HuH-7.5 (cell line): ENCODE measurements at regions not wholly inside any gene's neighbourhood (a gene's known extent, or its start where the extent isn't known, plus 50 kb on each side); places are given as distances from the start of the nearest gene placed in this dataset.
"Not testable (repeated sequence)": the region's sequence is repeated elsewhere in the genome, so short reads cannot be mapped to it uniquely, and the experiment has no call there.

Source experiments
- DNase-seq: peaks from one replicate; pipeline ENCODE4 v3.0.0; 2011; ENCODE audit warnings: low spot score

DNA sequence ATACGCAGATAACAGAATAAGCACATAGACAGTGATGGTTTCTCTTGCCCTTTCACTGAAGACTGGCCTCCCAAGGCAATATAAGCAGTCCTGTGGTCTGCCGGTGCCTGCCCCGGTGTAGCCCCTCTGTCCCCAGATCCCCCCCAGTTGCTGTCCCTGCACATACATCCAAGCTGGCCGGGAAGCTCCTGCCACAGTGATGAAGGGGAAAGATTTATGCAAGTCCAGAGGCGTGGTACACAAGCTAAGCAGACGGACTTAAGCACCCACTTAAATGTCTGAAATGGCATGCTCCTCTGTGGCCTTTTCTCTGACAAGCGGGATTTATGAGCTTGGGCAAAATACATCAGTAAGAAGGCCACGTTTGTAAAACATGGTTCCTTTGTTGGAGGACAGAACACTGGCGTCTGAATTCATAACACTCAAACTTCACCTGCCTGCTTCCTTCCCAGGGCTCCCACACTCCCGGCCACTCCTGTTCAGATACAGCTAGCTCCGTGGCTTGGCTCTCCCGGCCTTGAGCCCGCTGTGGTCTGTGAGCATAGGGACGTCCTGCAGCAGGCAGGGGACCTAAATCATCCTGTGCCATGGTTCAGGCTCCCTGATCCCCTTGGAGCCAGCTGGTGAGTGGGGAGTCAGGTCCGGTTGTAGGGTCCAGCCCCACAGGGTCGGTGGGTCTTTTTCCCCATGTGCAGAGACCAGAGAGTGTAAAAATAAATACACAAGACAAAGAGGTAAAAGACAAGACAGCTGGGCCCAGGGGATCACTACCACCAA is 61.7 kb upstream of the PPP2R2D start:
- DNase-seq = no peak

GRCh38 chr10:131839880-131840787 is 60.7 kb upstream of the PPP2R2D start:
- not testable (repeated sequence) for DNase-seq

GRCh38 chr10:131840788-131841118 is 60.1 kb upstream of the PPP2R2D start:
- no peak for DNase-seq

- no peak for DNase-seq
Observed at GRCh38 chr10:131841131-131841660, 59.6 kb upstream of the PPP2R2D start.

- no peak for DNase-seq
Observed at GRCh38 chr10:131841661-131842139, 59.1 kb upstream of the PPP2R2D start.

DNA sequence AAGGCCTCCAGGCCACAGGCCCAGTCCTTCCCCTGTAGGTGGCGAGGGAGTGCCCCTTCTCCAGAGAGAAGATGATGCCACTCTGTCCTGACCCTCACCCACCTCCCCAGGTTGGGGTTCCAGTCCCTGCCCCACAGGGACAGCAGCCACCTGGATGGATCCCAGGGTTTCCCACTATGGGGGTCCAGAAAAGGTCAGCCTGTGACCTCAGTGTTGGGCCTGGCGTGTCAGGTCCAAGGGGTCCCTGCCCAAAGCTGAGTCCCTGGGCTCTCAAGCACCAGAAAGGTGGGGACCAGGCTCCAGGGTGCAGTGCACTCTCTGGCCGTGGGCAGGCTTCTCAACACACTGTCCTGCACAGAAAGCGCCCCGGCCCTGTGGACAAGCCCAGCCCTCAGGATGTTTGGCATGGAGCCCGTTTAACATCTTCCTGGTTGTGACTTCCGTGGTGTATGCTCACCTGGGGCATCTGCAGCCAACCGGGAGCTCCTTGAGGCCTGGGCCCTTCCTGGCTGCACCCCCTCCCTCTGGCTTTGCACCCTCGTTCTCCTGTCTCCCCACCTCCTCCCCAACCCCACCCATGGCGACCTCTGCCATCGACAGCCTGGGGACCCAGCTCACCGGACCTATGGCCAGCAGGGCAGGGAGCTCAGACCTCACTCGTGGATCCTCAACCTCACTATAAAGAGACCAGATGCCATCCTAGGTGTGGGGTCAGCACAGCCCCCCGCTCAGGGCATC is 58.3 kb upstream of the PPP2R2D start:
- no peak for DNase-seq

DNA sequence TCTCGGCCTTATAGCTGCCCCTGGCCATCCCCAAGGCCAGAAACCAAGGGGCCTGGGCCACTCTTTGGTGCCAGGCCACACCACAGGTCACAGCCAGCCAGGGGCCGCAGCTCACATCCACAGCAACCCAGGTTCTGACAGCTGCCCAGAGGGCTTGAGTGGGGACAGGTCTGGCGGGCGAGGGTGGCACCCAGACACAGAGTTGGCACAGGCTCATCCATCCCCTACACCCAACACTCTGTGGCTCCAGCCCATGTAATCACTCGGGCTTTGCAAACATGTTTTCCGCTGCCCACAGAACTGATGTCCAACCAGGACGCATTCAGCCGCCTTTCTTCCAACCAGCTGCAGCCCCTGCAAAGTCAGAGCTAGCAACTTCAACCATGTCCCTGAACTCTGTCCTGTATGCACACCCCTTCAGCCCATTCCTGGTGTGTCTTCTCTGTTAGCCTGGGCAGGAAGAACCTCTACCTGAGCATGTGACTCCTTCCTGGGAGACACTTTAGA is 57.7 kb upstream of the PPP2R2D start:
- no peak for DNase-seq

DNA sequence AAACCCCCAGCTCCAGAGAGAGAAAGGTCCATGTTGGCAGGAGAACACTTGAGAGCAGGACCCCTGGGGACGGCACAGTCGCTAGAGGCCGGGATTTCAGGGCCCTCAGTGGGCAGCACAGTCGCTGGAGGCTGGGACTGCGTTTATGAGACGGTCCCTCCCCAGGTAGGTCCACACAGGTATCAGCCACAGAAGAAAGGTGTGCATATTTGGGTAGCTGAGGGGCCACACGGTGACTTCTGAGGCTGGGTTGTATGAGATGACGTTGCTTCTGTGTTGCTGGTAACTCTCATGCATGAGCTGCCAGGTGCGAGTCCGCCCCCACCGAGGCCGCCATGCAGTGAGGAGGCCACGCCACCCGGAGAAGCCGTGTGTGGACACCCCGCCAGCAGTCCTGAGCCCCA is 56.9 kb upstream of the PPP2R2D start:
- no peak for DNase-seq

DNA sequence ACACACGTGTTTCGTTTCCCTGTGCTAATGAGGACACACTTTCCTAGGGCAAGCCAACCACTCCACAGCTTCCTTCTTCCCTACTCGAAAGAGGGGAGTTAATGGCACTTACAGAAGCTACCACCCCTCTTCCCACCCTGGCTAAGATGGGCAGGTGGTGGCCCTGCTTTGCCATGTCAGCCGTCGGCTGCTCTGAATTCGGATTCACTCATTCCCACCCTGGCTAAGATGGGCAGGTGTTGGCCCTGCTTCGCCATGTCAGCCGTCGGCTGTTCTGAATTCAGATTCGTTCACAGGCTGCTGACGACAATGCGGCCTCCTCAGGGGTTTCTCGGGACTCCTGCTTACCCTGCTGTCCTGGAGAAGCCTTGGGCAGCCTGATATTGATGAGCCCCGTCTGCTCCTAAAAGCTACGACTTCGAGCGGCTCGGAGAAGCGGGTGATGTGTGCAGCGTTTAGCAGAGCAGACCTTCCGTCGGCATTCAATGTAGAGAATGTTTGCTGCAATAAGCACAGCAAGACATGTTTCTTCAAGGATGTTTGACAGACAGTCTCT is 56.2 kb upstream of the PPP2R2D start:
- no peak for DNase-seq

DNA sequence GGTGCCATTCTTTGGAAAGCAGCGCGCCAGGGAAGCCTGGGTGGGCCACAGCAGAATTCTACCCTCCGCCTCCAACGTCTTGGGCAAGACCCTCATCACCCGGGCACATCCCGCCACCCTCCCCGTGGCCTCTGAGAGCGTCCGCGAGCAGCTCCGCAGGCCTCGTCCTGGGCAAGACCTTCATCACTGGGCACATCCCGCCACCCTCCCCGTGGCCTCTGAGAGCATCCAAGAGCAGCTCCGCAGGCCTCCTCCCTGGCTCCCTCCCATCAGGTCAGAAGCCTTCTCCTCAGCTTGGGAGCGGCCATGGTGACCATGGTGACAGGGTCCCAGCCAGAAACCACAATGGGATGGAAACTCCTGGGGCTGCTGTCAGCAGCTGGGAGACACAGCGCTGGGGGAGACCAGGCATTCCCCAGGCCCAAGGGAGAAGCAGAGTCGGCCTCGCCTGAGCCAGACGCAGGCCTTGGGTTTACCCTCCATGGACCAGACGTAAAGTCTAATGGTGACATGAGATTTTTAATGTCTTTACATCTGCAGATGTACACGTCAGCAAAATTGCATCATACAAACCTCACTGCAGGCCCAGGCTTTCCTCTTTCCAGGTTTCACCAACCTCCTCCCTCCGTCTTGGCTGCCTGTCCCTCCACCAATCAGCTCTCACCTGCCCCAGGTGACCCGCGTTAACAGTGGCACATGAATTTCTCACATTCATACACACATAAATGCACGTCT is 55.1 kb upstream of the PPP2R2D start:
- no peak for DNase-seq

DNA sequence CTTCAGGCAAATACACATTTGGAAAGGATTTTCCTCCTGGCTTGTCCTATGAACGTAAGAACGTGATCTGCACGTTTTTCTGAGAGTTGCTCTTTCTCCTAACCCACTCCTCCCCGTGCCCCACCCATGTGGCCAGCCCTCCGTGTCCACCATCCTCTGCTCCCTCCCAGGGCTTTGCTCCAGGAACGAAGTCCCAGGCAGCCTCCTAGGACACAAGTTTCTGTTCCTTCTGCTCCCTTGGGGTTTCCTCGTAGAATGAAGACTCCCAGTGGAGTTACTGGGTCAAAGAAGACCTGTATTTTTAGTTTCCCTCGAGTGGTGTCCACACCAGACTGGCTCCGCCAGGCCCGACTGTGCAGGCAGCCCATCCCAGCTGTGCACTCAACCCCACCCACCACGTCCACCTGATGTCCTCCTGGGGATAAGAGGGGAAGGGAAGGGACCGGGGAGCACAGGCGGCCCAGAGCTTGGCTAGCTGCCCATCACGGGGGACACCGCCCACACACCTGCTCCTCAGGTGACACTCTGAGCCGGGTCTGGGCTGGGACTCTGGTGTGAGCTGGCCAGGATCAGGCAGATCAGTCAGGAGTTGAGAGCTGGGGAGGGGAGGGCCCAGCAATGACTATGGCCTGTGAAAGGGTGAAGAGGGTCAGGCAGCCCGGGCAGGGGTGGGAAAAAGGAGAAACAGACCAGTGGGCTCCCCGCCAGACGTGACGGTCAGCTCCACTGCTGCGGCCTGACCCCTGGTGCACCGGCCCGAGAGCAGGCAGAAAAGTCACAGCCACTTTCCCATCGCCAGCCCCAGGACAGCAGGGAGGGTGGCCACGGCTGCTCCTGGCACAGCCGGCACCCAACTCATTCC is 54.3 kb upstream of the PPP2R2D start:
- DNase-seq = no peak

- DNase-seq = no peak
Observed at GRCh38 chr10:131847241-131847783, 53.5 kb upstream of the PPP2R2D start.

DNA sequence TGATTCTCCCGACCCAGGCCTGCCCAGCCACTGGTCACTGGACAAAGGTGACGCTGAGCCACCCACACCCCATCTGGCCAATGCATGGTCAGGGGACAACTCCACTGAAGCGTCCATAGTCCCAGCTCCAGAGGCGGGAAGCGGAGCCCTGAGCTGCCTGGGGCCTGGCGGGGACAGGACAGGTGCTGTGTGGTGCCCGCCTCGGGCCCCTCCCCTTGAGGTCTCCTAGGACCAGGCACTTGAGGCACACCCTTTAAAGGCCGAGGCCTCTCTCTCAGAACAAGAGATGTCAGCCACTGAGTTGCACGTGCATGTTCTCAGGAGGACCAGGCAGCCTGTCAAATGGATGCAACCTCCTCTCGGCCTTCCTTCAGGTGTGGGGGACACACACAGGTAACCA is 52.5 kb upstream of the PPP2R2D start:
- DNase-seq = no peak

GRCh38 chr10:131848741-131849590 is 51.8 kb upstream of the PPP2R2D start:
- DNase-seq = no peak

DNA sequence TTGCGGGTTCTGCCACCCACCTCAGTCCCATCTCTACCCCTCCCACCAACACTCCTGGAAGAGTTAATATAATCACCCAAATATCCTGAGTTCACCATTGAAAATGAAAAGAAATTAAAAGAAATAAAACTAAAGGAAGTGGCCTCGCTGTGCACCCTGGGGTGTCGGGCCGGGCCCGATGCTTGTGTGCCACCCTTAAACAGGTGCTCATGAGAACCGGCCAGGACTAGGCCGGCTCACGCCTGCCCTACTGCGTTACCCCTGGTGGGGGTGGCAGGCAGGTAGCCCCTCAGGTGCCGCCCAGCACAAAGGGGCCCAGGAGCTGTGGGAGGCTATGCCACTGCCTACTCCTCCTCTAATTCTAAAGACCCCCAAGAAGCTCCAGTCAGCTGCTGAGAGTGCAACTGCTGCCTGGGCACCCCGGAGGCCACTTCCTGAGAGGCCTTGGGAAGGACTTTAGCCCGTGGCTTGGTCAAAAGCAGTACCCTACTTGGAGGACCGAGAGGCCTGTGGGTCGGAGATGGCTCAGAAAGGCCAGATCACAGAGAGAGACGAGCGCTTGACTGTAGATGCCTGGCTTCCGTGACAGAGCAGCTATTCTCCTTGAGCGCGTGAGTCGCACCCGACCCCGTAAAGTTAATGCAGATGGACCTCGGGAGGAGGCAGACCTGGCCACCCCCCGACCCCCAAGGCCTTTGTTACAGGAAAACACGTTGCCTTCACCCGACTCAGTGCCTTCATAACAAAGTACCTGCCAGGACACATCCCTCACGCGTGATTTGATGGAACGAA is 51.0 kb upstream of the PPP2R2D start:
- no peak for DNase-seq

GRCh38 chr10:131850383-131850870 is 50.4 kb upstream of the PPP2R2D start:
- no peak for DNase-seq
